Activated CD8-positive, alpha-beta T cell treated with anti-CD3 and anti-CD28 coated beads for 36 hours (primary cell): ENCODE measurements at regions not wholly inside any gene's neighbourhood (a gene's known extent, or its start where the extent isn't known, plus 50 kb on each side); places are given as distances from the start of the nearest gene placed in this dataset.
"Not testable (repeated sequence)": the region's sequence is repeated elsewhere in the genome, so short reads cannot be mapped to it uniquely, and the experiment has no call there.

ENCODE experiments used
- ATAC-seq: fragments of 200-7000 bp; cut with Tn5 transposase; one replicate; pipeline ENCODE4 v1.10.0; 2021; ENCODE audit warnings: mild to moderate bottlenecking, moderate library complexity
- CTCF ChIA-PET: fragments of 350-600 bp; sonication (Branson Sonifier 250); formaldehyde crosslinking; loops from one replicate; lab custom pipeline; 2021; ENCODE audit warnings: antibody characterized with exemption; lab: Charles Lee
- POLR2A ChIA-PET: fragments of 350-600 bp; sonication (Branson Sonifier 250); formaldehyde crosslinking; loops from one replicate; lab custom pipeline; 2021; ENCODE audit warnings: antibody characterized with exemption; lab: Charles Lee
- DNase-seq: peaks from one replicate; pipeline ENCODE4 v3.0.0-alpha.2; 2020
- H3K27ac Mint-ChIP-seq: one replicate; pipeline ENCODE4 v1.8.0; 2021; ENCODE audit warnings: mild to moderate bottlenecking, mixed read lengths
- H3K27me3 Mint-ChIP-seq: one replicate; pipeline ENCODE4 v1.8.0; 2021; ENCODE audit warnings: mixed read lengths
- H3K36me3 Mint-ChIP-seq: one replicate; pipeline ENCODE4 v1.8.0; 2021; ENCODE audit warnings: low read depth, mixed read lengths
- H3K4me1 Mint-ChIP-seq: one replicate; pipeline ENCODE4 v1.8.0; 2021; ENCODE audit warnings: low read depth, mixed read lengths
- H3K4me3 Mint-ChIP-seq: one replicate; pipeline ENCODE4 v1.8.0; 2021; ENCODE audit warnings: mild to moderate bottlenecking, moderate library complexity, mixed read lengths
- H3K9me3 Mint-ChIP-seq: one replicate; pipeline ENCODE4 v1.8.0; 2021; ENCODE audit warnings: mixed read lengths
- CTCF ChIP-seq: fragments of 200-600 bp; IDR thresholded peaks from one replicate; pipeline ENCODE4 v1.8.0; 2022; ENCODE audit warnings: antibody characterized with exemption, mild to moderate bottlenecking
- intact Hi-C: fragments of 100-400 bp; cut with micrococcal nuclease; formaldehyde crosslinking; loops from one replicate; pipeline ENCODE4 v1.10.0; 2022

- Mint-ChIP-seq H3K27ac (no peak overlapping the region), H3K27me3 (peaks cover 12% of the 10 kb centered on the region), H3K36me3 (no peaks in the 10 kb centered on the region), H3K4me1 (peaks cover 6% of the 10 kb centered on the region), H3K4me3 (no peak overlapping the region), H3K9me3 (peaks cover 6% of the 10 kb centered on the region)
- intact Hi-C loops = no loop called here
- CTCF ChIA-PET = interaction anchor here (1.1 kb wide), 1 partner anchor 235 kb away, joined by 4 read pairs; the partner anchor contains the start of gene LRIG2
- no peak for TF ChIP-seq CTCF
- POLR2A ChIA-PET = interaction anchor here (0.7 to 1.0 kb wide), 2 partner anchors 14 to 80 kb away, joined by 3 read pairs; no protein-coding TSS in a partner anchor
- ATAC-seq (no peak), DNase-seq (no peak)
These were observed 82.4 kb upstream of the MAGI3 start for GRCh38 chr1:113307771-113308445.

GRCh38 chr1:113312651-113313050 lies 77.7 kb upstream of the MAGI3 start:
- not testable (repeated sequence) for H3K4me1 Mint-ChIP-seq

GRCh38 chr1:113314600-113314999 lies 75.7 kb upstream of the MAGI3 start:
- H3K27ac Mint-ChIP-seq = no peak overlapping the region

More at GRCh38 chr1:113312651-113313050, 77.7 kb upstream of the MAGI3 start:
- peaks cover 22% of the 10 kb centered on the region for H3K27me3 Mint-ChIP-seq
- ATAC-seq, H3K9me3 Mint-ChIP-seq, H3K27ac Mint-ChIP-seq, H3K36me3 Mint-ChIP-seq, DNase-seq, CTCF ChIA-PET, POLR2A ChIA-PET, H3K4me3 Mint-ChIP-seq, intact Hi-C loops: not testable (repeated sequence)

GRCh38 chr1:113320272-113320671 lies 70.0 kb upstream of the MAGI3 start:
- no peak overlapping the region for H3K27ac Mint-ChIP-seq
- H3K9me3 Mint-ChIP-seq = no peaks in the 10 kb centered on the region
- ChIA-PET CTCF (no interaction called here), POLR2A (no interaction called here)
- H3K4me3 Mint-ChIP-seq = no peak overlapping the region
- no peaks in the 10 kb centered on the region for H3K4me1 Mint-ChIP-seq
- H3K36me3 Mint-ChIP-seq = no peaks in the 10 kb centered on the region
- TF ChIP-seq CTCF = no peak
- H3K27me3 Mint-ChIP-seq = peaks cover 4% of the 10 kb centered on the region
- intact Hi-C loops = no loop called here
- no peak for ATAC-seq
- DNase-seq = no peak

More at GRCh38 chr1:113314600-113314999, 75.7 kb upstream of the MAGI3 start:
- CTCF ChIA-PET = no interaction called here
- peaks cover 22% of the 10 kb centered on the region for H3K27me3 Mint-ChIP-seq
- H3K9me3 Mint-ChIP-seq = peaks cover 7% of the 10 kb centered on the region
- DNase-seq (no peak), ATAC-seq (no peak)
- no peak overlapping the region for H3K4me3 Mint-ChIP-seq
- POLR2A ChIA-PET = no interaction called here
- intact Hi-C loops = no loop called here
- no peaks in the 10 kb centered on the region for H3K36me3 Mint-ChIP-seq
- no peak for TF ChIP-seq CTCF
- no peaks in the 10 kb centered on the region for H3K4me1 Mint-ChIP-seq

- ATAC-seq = no peak
- no peaks in the 10 kb centered on the region for H3K27me3 Mint-ChIP-seq
- no peak overlapping the region for H3K4me3 Mint-ChIP-seq
- H3K36me3 Mint-ChIP-seq = no peaks in the 10 kb centered on the region
- no peak overlapping the region for H3K27ac Mint-ChIP-seq
- no peak for DNase-seq
- H3K9me3 Mint-ChIP-seq = no peaks in the 10 kb centered on the region
- no peaks in the 10 kb centered on the region for H3K4me1 Mint-ChIP-seq
- intact Hi-C loops = no loop called here
- POLR2A ChIA-PET = interaction anchor here (0.6 kb wide), 1 partner anchor 14 kb away, joined by 3 read pairs; no protein-coding TSS in a partner anchor
- TF ChIP-seq CTCF = no peak
- CTCF ChIA-PET = interaction anchor here (0.7 kb wide), 1 partner anchor 264 kb away, joined by 3 read pairs; no protein-coding TSS in a partner anchor
These were observed 69.2 kb upstream of the MAGI3 start for GRCh38 chr1:113320972-113321680.
